Upper lobe of right lung (tissue), 1 donor: ENCODE measurements at regions not wholly inside any gene's neighbourhood (a gene's known extent, or its start where the extent isn't known, plus 50 kb on each side); places are given as distances from the start of the nearest gene placed in this dataset.

Experiments used
- ATAC-seq: fragments of 200-7000 bp; cut with Tn5 transposase; one replicate; pipeline ENCODE4 v1.9.1; 2020; ENCODE audit warnings: mild to moderate bottlenecking, moderate library complexity
- DNase-seq: peaks from one replicate; pipeline ENCODE4 v3.0.0-alpha.2; 2020
- H3K27ac ChIP-seq: fragments of 200-600 bp; one replicate; pipeline ENCODE4 v1.8.0; 2022
- H3K27me3 ChIP-seq: fragments of 200-600 bp; one replicate; pipeline ENCODE4 v1.8.0; 2022; ENCODE audit warnings: mild to moderate bottlenecking
- H3K36me3 ChIP-seq: fragments of 200-600 bp; one replicate; pipeline ENCODE4 v1.8.0; 2022
- H3K4me1 ChIP-seq: fragments of 200-600 bp; one replicate; pipeline ENCODE4 v1.8.0; 2022
- H3K4me3 ChIP-seq: fragments of 200-600 bp; one replicate; pipeline ENCODE4 v1.8.0; 2022; ENCODE audit warnings: mild to moderate bottlenecking
- H3K9me3 ChIP-seq: fragments of 200-600 bp; one replicate; pipeline ENCODE4 v1.8.0; 2022
- intact Hi-C: fragments of 100-400 bp; cut with DNase I; formaldehyde crosslinking; loops from one replicate; pipeline ENCODE4 v1.11.0; 2022
- TF ChIP-seq, protein P1 (sequence below): fragments of 200-600 bp; IDR thresholded peaks from one replicate; pipeline ENCODE4 v1.8.0; 2022; ENCODE audit warnings: antibody characterized with exemption
- donor health status: DM: no; HTN: yes; CAD: no; lungs with severe emphysema.

GRCh38 chr2:205914213-205915129 is 171.5 kb downstream of the INO80D start:
- Histone ChIP-seq H3K4me1 (no peaks in the 10 kb centered on the region), H3K27ac (no peak overlapping the region), H3K4me3 (no peak overlapping the region), H3K9me3 (no peaks in the 10 kb centered on the region), H3K27me3 (no peaks in the 10 kb centered on the region), H3K36me3 (no peaks in the 10 kb centered on the region)
- DNase-seq, result no peak
- intact Hi-C loops, result no loop called here
- ATAC-seq, result no peak
- TF ChIP-seq, protein P1, sequence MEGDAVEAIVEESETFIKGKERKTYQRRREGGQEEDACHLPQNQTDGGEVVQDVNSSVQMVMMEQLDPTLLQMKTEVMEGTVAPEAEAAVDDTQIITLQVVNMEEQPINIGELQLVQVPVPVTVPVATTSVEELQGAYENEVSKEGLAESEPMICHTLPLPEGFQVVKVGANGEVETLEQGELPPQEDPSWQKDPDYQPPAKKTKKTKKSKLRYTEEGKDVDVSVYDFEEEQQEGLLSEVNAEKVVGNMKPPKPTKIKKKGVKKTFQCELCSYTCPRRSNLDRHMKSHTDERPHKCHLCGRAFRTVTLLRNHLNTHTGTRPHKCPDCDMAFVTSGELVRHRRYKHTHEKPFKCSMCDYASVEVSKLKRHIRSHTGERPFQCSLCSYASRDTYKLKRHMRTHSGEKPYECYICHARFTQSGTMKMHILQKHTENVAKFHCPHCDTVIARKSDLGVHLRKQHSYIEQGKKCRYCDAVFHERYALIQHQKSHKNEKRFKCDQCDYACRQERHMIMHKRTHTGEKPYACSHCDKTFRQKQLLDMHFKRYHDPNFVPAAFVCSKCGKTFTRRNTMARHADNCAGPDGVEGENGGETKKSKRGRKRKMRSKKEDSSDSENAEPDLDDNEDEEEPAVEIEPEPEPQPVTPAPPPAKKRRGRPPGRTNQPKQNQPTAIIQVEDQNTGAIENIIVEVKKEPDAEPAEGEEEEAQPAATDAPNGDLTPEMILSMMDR, result no peak

- intact Hi-C loops, result no loop called here
- Histone ChIP-seq H3K4me3 (no peak overlapping the region), H3K27me3 (no peaks in the 10 kb centered on the region), H3K27ac (no peak overlapping the region), H3K36me3 (no peaks in the 10 kb centered on the region), H3K9me3 (no peaks in the 10 kb centered on the region), H3K4me1 (no peaks in the 10 kb centered on the region)
- no peak for ATAC-seq
- no peak for DNase-seq
- TF ChIP-seq, protein P1, result no peak
Observed at GRCh38 chr2:205913668-205914067, 172.3 kb downstream of the INO80D start.

GRCh38 chr2:205911306-205911705 is 174.7 kb downstream of the INO80D start:
- Histone ChIP-seq H3K4me3 (no peak overlapping the region), H3K36me3 (no peaks in the 10 kb centered on the region), H3K9me3 (no peaks in the 10 kb centered on the region), H3K27ac (no peak overlapping the region), H3K4me1 (no peaks in the 10 kb centered on the region), H3K27me3 (no peaks in the 10 kb centered on the region)
- TF ChIP-seq, protein P1, result no peak
- DNase-seq (no peak), ATAC-seq (no peak)
- intact Hi-C loops, result no loop called here

- Histone ChIP-seq H3K27ac (no peak overlapping the region), H3K4me1 (no peaks in the 10 kb centered on the region), H3K36me3 (no peaks in the 10 kb centered on the region), H3K27me3 (no peaks in the 10 kb centered on the region), H3K4me3 (no peak overlapping the region), H3K9me3 (no peaks in the 10 kb centered on the region)
- intact Hi-C loops, result no loop called here
- no peak for ATAC-seq
- TF ChIP-seq, protein P1, result no peak
- DNase-seq, result no peak
Observed at GRCh38 chr2:205909184-205909572, 176.8 kb downstream of the INO80D start.

- Histone ChIP-seq H3K27me3 (no peaks in the 10 kb centered on the region), H3K4me3 (no peak overlapping the region), H3K9me3 (no peaks in the 10 kb centered on the region), H3K27ac (no peak overlapping the region), H3K36me3 (no peaks in the 10 kb centered on the region), H3K4me1 (no peaks in the 10 kb centered on the region)
- DNase-seq, result no peak
- TF ChIP-seq, protein P1, result no peak
- intact Hi-C loops, result no loop called here
- no peak for ATAC-seq
Observed at GRCh38 chr2:205908212-205909183, 177.5 kb downstream of the INO80D start.
